H9 (cell line): ENCODE measurements at regions not wholly inside any gene's neighbourhood (a gene's known extent, or its start where the extent isn't known, plus 50 kb on each side); places are given as distances from the start of the nearest gene placed in this dataset.

ENCODE experiments used
- DNase-seq: peaks from one replicate; pipeline ENCODE4 v3.0.0-alpha.2; 2017
- H2AFZ ChIP-seq: one replicate; pipeline ENCODE4 v1.6.1; 2013; ENCODE audit warnings: mild to moderate bottlenecking, low read length, control low read depth, moderate library complexity
- H2AK5ac ChIP-seq: 2 replicates; pipeline ENCODE4 v1.6.1; 2013; ENCODE audit warnings: low read length, control low read depth, mixed read lengths; ENCODE audit not compliant: insufficient read length
- H2BK120ac ChIP-seq: one replicate; pipeline ENCODE4 v1.6.1; 2013; ENCODE audit warnings: low read depth, mild to moderate bottlenecking, low read length, control low read depth, inconsistent platforms; ENCODE audit not compliant: poor library complexity, severe bottlenecking
- H2BK12ac ChIP-seq: 2 replicates; pipeline ENCODE4 v1.6.1; 2013; ENCODE audit warnings: low read length, control low read depth, mixed read lengths, low read depth; ENCODE audit not compliant: insufficient read length
- H2BK15ac ChIP-seq: 2 replicates; pipeline ENCODE4 v1.6.1; 2013; ENCODE audit warnings: low read depth, low read length, control low read depth
- H2BK20ac ChIP-seq: one replicate; pipeline ENCODE4 v1.6.1; 2013; ENCODE audit warnings: low read depth, mild to moderate bottlenecking, low read length, control low read depth, inconsistent platforms; ENCODE audit not compliant: poor library complexity, severe bottlenecking
- H2BK5ac ChIP-seq: 2 replicates; pipeline ENCODE4 v1.6.1; 2013; ENCODE audit warnings: low read length, control low read depth, mixed read lengths; ENCODE audit not compliant: insufficient read length
- H3K14ac ChIP-seq: 2 replicates; pipeline ENCODE4 v1.6.1; 2013; ENCODE audit warnings: low read length, control low read depth; ENCODE audit not compliant: insufficient read depth
- H3K18ac ChIP-seq: 2 replicates; pipeline ENCODE4 v1.6.1; 2013; ENCODE audit warnings: low read depth, mild to moderate bottlenecking, mixed read lengths, low read length, control low read depth; ENCODE audit not compliant: insufficient read length
- H3K23ac ChIP-seq: 2 replicates; pipeline ENCODE4 v1.6.1; 2013; ENCODE audit warnings: low read length, control low read depth, mixed read lengths, low read depth; ENCODE audit not compliant: insufficient read length
- H3K23me2 ChIP-seq: 2 replicates; pipeline ENCODE4 v1.6.1; 2013; ENCODE audit warnings: low read depth, mild to moderate bottlenecking, mixed read lengths, low read length, control low read depth; ENCODE audit not compliant: insufficient read length, poor library complexity, severe bottlenecking
- H3K27ac ChIP-seq: 2 replicates; pipeline ENCODE4 v1.5.1; 2013; ENCODE audit warnings: low read length, control low read depth, mixed read lengths, low read depth; ENCODE audit not compliant: insufficient read length
- H3K27me3 ChIP-seq: 2 replicates; pipeline ENCODE4 v1.6.1; 2013; ENCODE audit warnings: low read length, control low read depth, inconsistent platforms; ENCODE audit not compliant: insufficient read depth
- H3K4ac ChIP-seq: 2 replicates; pipeline ENCODE4 v1.6.1; 2013; ENCODE audit warnings: low read depth, mild to moderate bottlenecking, control low read depth, inconsistent platforms, low read length, moderate library complexity
- H3K4me1 ChIP-seq: 2 replicates; pipeline ENCODE4 v1.6.1; 2013; ENCODE audit warnings: low read length, control low read depth, inconsistent platforms; ENCODE audit not compliant: insufficient read depth
- H3K4me2 ChIP-seq: 2 replicates; pipeline ENCODE4 v1.6.1; 2013; ENCODE audit warnings: low read length, control low read depth, mixed read lengths; ENCODE audit not compliant: insufficient read length, insufficient read depth
- H3K56ac ChIP-seq: 2 replicates; pipeline ENCODE4 v1.6.1; 2013; ENCODE audit warnings: low read depth, mild to moderate bottlenecking, mixed read lengths, low read length, control low read depth; ENCODE audit not compliant: insufficient read length
- H3K79me1 ChIP-seq: 2 replicates; pipeline ENCODE4 v1.6.1; 2013; ENCODE audit warnings: low read depth, mild to moderate bottlenecking, moderate library complexity, low read length, control low read depth, inconsistent platforms; ENCODE audit not compliant: insufficient read depth, poor library complexity, severe bottlenecking
- H3K79me2 ChIP-seq: 2 replicates; pipeline ENCODE4 v1.6.1; 2013; ENCODE audit warnings: low read length, control low read depth, inconsistent platforms; ENCODE audit not compliant: insufficient read depth
- H3K9ac ChIP-seq: 2 replicates; pipeline ENCODE4 v1.6.1; 2013; ENCODE audit warnings: low read length, control low read depth, mixed read lengths; ENCODE audit not compliant: insufficient read length; ENCODE audit errors: extremely low read depth
- H3K9me3 ChIP-seq: one replicate; pipeline ENCODE4 v1.6.1; 2013; ENCODE audit warnings: low read depth, low read length, inconsistent platforms; ENCODE audit not compliant: control insufficient read depth
- H3T11ph ChIP-seq: one replicate; pipeline ENCODE4 v1.6.1; 2013; ENCODE audit warnings: mild to moderate bottlenecking, low read length, control low read depth, inconsistent platforms
- H4K20me1 ChIP-seq: one replicate; pipeline ENCODE4 v1.6.1; 2013; ENCODE audit not compliant: control insufficient read depth, insufficient read length, insufficient read depth
- H4K5ac ChIP-seq: 2 replicates; pipeline ENCODE4 v1.6.1; 2013; ENCODE audit warnings: low read depth, mild to moderate bottlenecking, mixed read lengths, low read length, control low read depth; ENCODE audit not compliant: insufficient read length
- H4K8ac ChIP-seq: replicated peaks from 2 replicates; pipeline ENCODE4 v1.6.1; 2013; ENCODE audit warnings: low read length, control low read depth, mixed read lengths, low read depth; ENCODE audit not compliant: insufficient read length
- H4K91ac ChIP-seq: 2 replicates; pipeline ENCODE4 v1.6.1; 2013; ENCODE audit warnings: low read depth, mild to moderate bottlenecking, moderate library complexity, mixed read lengths, low read length, control low read depth; ENCODE audit not compliant: insufficient read length
- H3K27ac Mint-ChIP-seq, 3 experiments: 2 replicates in 2 of 3; 3 replicates in 1 of 3; pipeline ENCODE4 v1.8.0; 2020 to 2021; ENCODE audit warnings: mixed read lengths in 3 of 3, mild to moderate bottlenecking in 1 of 3, moderate library complexity in 1 of 3
- H3K27me3 Mint-ChIP-seq: 2 replicates; pipeline ENCODE4 v1.8.0; 2021; ENCODE audit warnings: low read depth, mild to moderate bottlenecking, moderate library complexity, mixed read lengths
- H3K36me3 Mint-ChIP-seq, 3 experiments: 2 replicates in 2 of 3; 3 replicates in 1 of 3; pipeline ENCODE4 v1.8.0; 2020 to 2021; ENCODE audit warnings: low read depth in 3 of 3, mixed read lengths in 3 of 3; ENCODE audit not compliant: insufficient read depth in 1 of 3
- H3K4me1 Mint-ChIP-seq, 2 experiments: 2 replicates each; pipeline ENCODE4 v1.8.0; 2020; ENCODE audit warnings: mixed read lengths in 2 of 2
- H3K4me3 Mint-ChIP-seq, 2 experiments: 2 replicates in 1 of 2; 3 replicates in 1 of 2; pipeline ENCODE4 v1.8.0; 2020 to 2021; ENCODE audit warnings: mild to moderate bottlenecking in 2 of 2, mixed read lengths in 2 of 2, moderate library complexity in 1 of 2
- H3K9me3 Mint-ChIP-seq, 2 experiments: 2 replicates in 1 of 2; 3 replicates in 1 of 2; pipeline ENCODE4 v1.8.0; 2020; ENCODE audit warnings: mild to moderate bottlenecking in 2 of 2, mixed read lengths in 2 of 2, moderate library complexity in 1 of 2
- WGBS: extraction: QIAGEN DNeasy Blood & Tissue Kit; methylation state at CpG from one replicate; pipeline ENCODE4 v1.1.7; 2013; ENCODE audit warnings: missing lambda C conversion rate, low lambda C conversion rate, mixed read lengths; ENCODE audit not compliant: insufficient read length; ENCODE audit errors: extremely low coverage; 5-methylcytosine and 5-hydroxymethylcytosine counted together
- TF ChIP-seq, protein P1 (sequence below): fragments of 200-600 bp; sonication (generic); conservative IDR thresholded peaks from 3 replicates; pipeline ENCODE4 v1.8.0; 2021; ENCODE audit warnings: antibody characterized with exemption, mild to moderate bottlenecking

DNA sequence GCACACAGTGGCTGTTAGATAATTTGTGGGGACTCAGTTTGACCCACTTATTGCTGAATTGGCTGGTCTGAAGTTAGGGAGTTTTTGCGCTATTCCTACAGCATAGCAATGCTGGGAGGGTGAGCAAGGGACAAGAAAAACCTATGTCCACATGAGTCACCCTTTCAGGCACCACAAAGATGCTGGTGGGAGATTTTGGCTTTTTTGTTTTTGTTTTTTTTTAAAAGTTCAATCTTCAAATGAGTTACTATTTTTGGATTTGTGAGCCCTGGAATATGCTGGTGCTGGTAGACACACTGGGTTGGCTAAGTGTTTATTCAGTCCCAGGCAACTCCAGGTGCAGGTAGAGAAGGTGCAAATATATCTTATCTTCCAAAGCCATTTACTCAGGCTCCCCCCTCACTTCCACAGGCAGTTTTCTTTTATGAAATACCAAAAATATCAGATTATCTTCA is 143.4 kb downstream of the BTG1 start:
- no peak for DNase-seq
- H3K27ac ChIP-seq, result no peak overlapping the region

More for the DNA sequence above, 143.4 kb downstream of the BTG1 start:
- H3K79me1 ChIP-seq, result no peaks in the 10 kb centered on the region
- no peak overlapping the region for H4K8ac ChIP-seq
- H4K20me1 ChIP-seq, result no peaks in the 10 kb centered on the region
- no peak overlapping the region for H2BK12ac ChIP-seq
- no peaks in the 10 kb centered on the region for H3K27me3 ChIP-seq
- Mint-ChIP-seq H3K4me3 (no peak overlapping the region), H3K9me3 (peaks cover 0 to 3% of the 10 kb centered on the region in 2 experiments; a peak in 3 of 5 replicates), H3K27me3 (no peaks in the 10 kb centered on the region), H3K36me3 (peaks cover 0 to 8% (median 0%) of the 10 kb centered on the region in 3 experiments; a peak in 2 of 7 replicates), H3K27ac (no peak overlapping the region), H3K4me1 (peaks cover 0 to 4% of the 10 kb centered on the region in 2 experiments; a peak in 1 of 4 replicates)
- H3K23me2 ChIP-seq, result no peaks in the 10 kb centered on the region
- no peak overlapping the region for H4K91ac ChIP-seq
- H3K14ac ChIP-seq, result no peak overlapping the region
- no peaks in the 10 kb centered on the region for H3K79me2 ChIP-seq
- H2BK20ac ChIP-seq, result no peak overlapping the region
- WGBS, result no CpG with 5 or more reads among the region's 1 CpG
- H3K23ac ChIP-seq, result no peak overlapping the region
- no peak overlapping the region for H2BK5ac ChIP-seq
- TF ChIP-seq, protein P1, sequence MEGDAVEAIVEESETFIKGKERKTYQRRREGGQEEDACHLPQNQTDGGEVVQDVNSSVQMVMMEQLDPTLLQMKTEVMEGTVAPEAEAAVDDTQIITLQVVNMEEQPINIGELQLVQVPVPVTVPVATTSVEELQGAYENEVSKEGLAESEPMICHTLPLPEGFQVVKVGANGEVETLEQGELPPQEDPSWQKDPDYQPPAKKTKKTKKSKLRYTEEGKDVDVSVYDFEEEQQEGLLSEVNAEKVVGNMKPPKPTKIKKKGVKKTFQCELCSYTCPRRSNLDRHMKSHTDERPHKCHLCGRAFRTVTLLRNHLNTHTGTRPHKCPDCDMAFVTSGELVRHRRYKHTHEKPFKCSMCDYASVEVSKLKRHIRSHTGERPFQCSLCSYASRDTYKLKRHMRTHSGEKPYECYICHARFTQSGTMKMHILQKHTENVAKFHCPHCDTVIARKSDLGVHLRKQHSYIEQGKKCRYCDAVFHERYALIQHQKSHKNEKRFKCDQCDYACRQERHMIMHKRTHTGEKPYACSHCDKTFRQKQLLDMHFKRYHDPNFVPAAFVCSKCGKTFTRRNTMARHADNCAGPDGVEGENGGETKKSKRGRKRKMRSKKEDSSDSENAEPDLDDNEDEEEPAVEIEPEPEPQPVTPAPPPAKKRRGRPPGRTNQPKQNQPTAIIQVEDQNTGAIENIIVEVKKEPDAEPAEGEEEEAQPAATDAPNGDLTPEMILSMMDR, result no peak
- no peak overlapping the region for H3K4ac ChIP-seq
- no peaks in the 10 kb centered on the region for H3K9me3 ChIP-seq
- no peak overlapping the region for H3K9ac ChIP-seq
- H3K56ac ChIP-seq, result no peak overlapping the region
- H3K4me2 ChIP-seq, result no peak overlapping the region
- no peak overlapping the region for H3T11ph ChIP-seq
- H2AFZ ChIP-seq, result no peak overlapping the region
- H2BK120ac ChIP-seq, result no peak overlapping the region
- H3K4me1 ChIP-seq, result no peaks in the 10 kb centered on the region
- no peak overlapping the region for H3K18ac ChIP-seq
- no peak overlapping the region for H4K5ac ChIP-seq
- H2BK15ac ChIP-seq, result no peak overlapping the region
- no peak overlapping the region for H2AK5ac ChIP-seq
